HepG2 (cell line): ENCODE measurements at regions not wholly inside any gene's neighbourhood (a gene's known extent, or its start where the extent isn't known, plus 50 kb on each side); places are given as distances from the start of the nearest gene placed in this dataset.

ENCODE experiments used
- ATAC-seq: fragments of 200-7000 bp; cut with Tn5 transposase; 3 replicates; pipeline ENCODE4 v1.9.1; 2020; ENCODE audit warnings: mild to moderate bottlenecking, moderate library complexity
- BruUV-seq: library from RNA; stranded (reverse); fragments of 400-500 nt; replicated peaks from 2 replicates; lab custom pipeline; 2021; lab: Mats Ljungman, UMichigan
- CTCF ChIA-PET: fragments of 300-600 bp; formaldehyde crosslinking; extraction: SDS; loops from one replicate; lab custom pipeline; 2021; ENCODE audit warnings: low total read pairs, inconsistent platforms, low intra/inter-chr PET ratio; lab: Yijun Ruan, JAX
- POLR2A ChIA-PET: fragments of 350-600 bp; sonication (Branson Sonifier 250); formaldehyde crosslinking; loops from one replicate; lab custom pipeline; 2020; ENCODE audit warnings: antibody characterized with exemption, inconsistent platforms; lab: Yijun Ruan, JAX
- DNase-seq: peaks from one replicate; pipeline ENCODE4 v3.0.0-alpha.2; 2015; ENCODE audit warnings: low spot score
- FAIRE-seq: peaks from 3 replicates; lab custom pipeline; 2011; peaks lifted over from hg19 to GRCh38; lab: Jason Lieb, UNC
- H2AFZ ChIP-seq: one replicate; pipeline ENCODE4 v1.6.1; 2011; ENCODE audit warnings: low read length, inconsistent platforms
- H3K27ac ChIP-seq: fragments of 300-600 bp; 3 replicates; pipeline ENCODE4 v1.8.0; 2011; ENCODE audit warnings: mixed run types, mild to moderate bottlenecking, mixed read lengths, low read length, inconsistent platforms; ENCODE audit not compliant: insufficient read depth; ENCODE audit errors: extremely low read length
- H3K27me3 ChIP-seq, 2 experiments: fragments of 200-600 bp in 1 of 2; 2 replicates in 1 of 2; 3 replicates in 1 of 2; pipeline versions ENCODE4 v1.6.0 to v1.8.0; 2011; ENCODE audit warnings: low read length in 2 of 2, mild to moderate bottlenecking in 2 of 2, moderate library complexity in 2 of 2, inconsistent platforms in 1 of 2; ENCODE audit not compliant: insufficient read depth in 2 of 2, control insufficient read depth in 1 of 2
- H3K36me3 ChIP-seq, 2 experiments: fragments of 200-600 bp in 1 of 2; replicated peaks in 1 of 2; 2 replicates in 1 of 2; 3 replicates in 1 of 2; pipeline versions ENCODE4 v1.5.1 to v1.8.0; 2011; ENCODE audit warnings: low read length in 2 of 2, inconsistent platforms in 1 of 2; ENCODE audit not compliant: insufficient read depth in 2 of 2, control insufficient read depth in 1 of 2
- H3K4me1 ChIP-seq: 2 replicates; pipeline ENCODE4 v1.5.1; 2012; ENCODE audit warnings: low read length, inconsistent platforms; ENCODE audit not compliant: insufficient read depth
- H3K4me2 ChIP-seq: 2 replicates; pipeline ENCODE4 v1.6.0; 2011; ENCODE audit warnings: low read depth, low read length, inconsistent platforms
- H3K4me3 ChIP-seq, 3 experiments: fragments of 200-600 bp in 1 of 3; sonication (generic), shearing (Covaris generic) in 1 of 3; replicated peaks in 1 of 3; 2 replicates each; pipeline ENCODE4 v1.5.1; 2011 to 2016; ENCODE audit warnings: low read length in 3 of 3, inconsistent platforms in 2 of 3, low read depth in 2 of 3, mild to moderate bottlenecking in 2 of 3, control low read depth in 1 of 3, mixed read lengths in 1 of 3; ENCODE audit not compliant: insufficient read depth in 1 of 3
- H3K79me2 ChIP-seq: one replicate; pipeline ENCODE4 v1.6.1; 2011; ENCODE audit warnings: low read length, inconsistent platforms; ENCODE audit not compliant: insufficient read depth
- H3K9ac ChIP-seq: 2 replicates; pipeline ENCODE4 v1.6.0; 2011; ENCODE audit warnings: mild to moderate bottlenecking, low read depth, low read length, inconsistent platforms; ENCODE audit not compliant: insufficient read depth
- H3K9me3 ChIP-seq: 2 replicates; pipeline ENCODE4 v1.5.1; 2012; ENCODE audit warnings: mild to moderate bottlenecking, low read length
- H4K20me1 ChIP-seq: 2 replicates; pipeline ENCODE4 v1.6.0; 2011; ENCODE audit warnings: inconsistent platforms, mild to moderate bottlenecking, low read length, moderate library complexity; ENCODE audit not compliant: insufficient read depth
- ARID2 ChIP-seq: sonication (generic); formaldehyde crosslinking; IDR thresholded peaks from 2 replicates; pipeline ENCODE4 v1.8.1; 2022; ENCODE audit warnings: mild to moderate bottlenecking, missing genetic modification reagents, borderline replicate concordance
- CENPX ChIP-seq: sonication (generic); formaldehyde crosslinking; IDR thresholded peaks from 2 replicates; pipeline ENCODE4 v1.9.0; 2021; ENCODE audit warnings: mild to moderate bottlenecking, missing genetic modification reagents, moderate library complexity
- EHMT2 ChIP-seq: fragments of 200-600 bp; sonication (generic); IDR thresholded peaks from 2 replicates; pipeline ENCODE4 v1.7.0; 2017; ENCODE audit warnings: antibody characterized with exemption, low read depth, low read length, borderline replicate concordance
- EZH2 ChIP-seq: conservative IDR thresholded peaks from 2 replicates; pipeline ENCODE4 v1.6.1; 2012; ENCODE audit warnings: mild to moderate bottlenecking, low read depth, low read length, moderate library complexity
- HES4 ChIP-seq: sonication (generic); formaldehyde crosslinking; IDR thresholded peaks from 2 replicates; pipeline ENCODE4 v1.9.0; 2021; ENCODE audit warnings: mild to moderate bottlenecking, missing genetic modification reagents, borderline replicate concordance
- HNRNPLL ChIP-seq: fragments of 200-400 bp; formaldehyde crosslinking; IDR thresholded peaks from 2 replicates; pipeline ENCODE4 v1.6.1; 2017; ENCODE audit warnings: mild to moderate bottlenecking, low read depth, low read length; ENCODE audit not compliant: poor library complexity, severe bottlenecking
- KLF11 ChIP-seq: IDR thresholded peaks from 2 replicates; pipeline ENCODE4 v1.6.1; 2016; ENCODE audit warnings: missing compliant biosample characterization
- REPIN1 ChIP-seq: sonication (generic); formaldehyde crosslinking; IDR thresholded peaks from 2 replicates; pipeline ENCODE4 v1.8.0; 2022; ENCODE audit warnings: missing genetic modification reagents, low read depth, mild to moderate bottlenecking, borderline replicate concordance
- SRSF9 ChIP-seq: fragments of 200-400 bp; formaldehyde crosslinking; IDR thresholded peaks from 2 replicates; pipeline ENCODE4 v1.6.1; 2018; ENCODE audit warnings: borderline replicate concordance, mild to moderate bottlenecking, low read depth, low read length; ENCODE audit not compliant: insufficient read depth, poor library complexity, severe bottlenecking
- ZBTB42 ChIP-seq: sonication (generic); formaldehyde crosslinking; IDR thresholded peaks from 2 replicates; pipeline ENCODE4 v1.5.0; 2020; ENCODE audit warnings: mild to moderate bottlenecking, missing genetic modification reagents
- ZBTB44 ChIP-seq: sonication (generic); formaldehyde crosslinking; IDR thresholded peaks from 2 replicates; pipeline ENCODE4 v1.4.0; 2020; ENCODE audit warnings: missing genetic modification reagents
- ZBTB7A ChIP-seq: sonication (generic); formaldehyde crosslinking; IDR thresholded peaks from 2 replicates; pipeline ENCODE4 v1.8.0; 2022; ENCODE audit warnings: mild to moderate bottlenecking, missing genetic modification reagents
- ZFAT ChIP-seq: sonication (generic); formaldehyde crosslinking; conservative IDR thresholded peaks from 2 replicates; pipeline ENCODE4 v1.8.1; 2023; ENCODE audit warnings: missing genetic modification reagents, inconsistent platforms
- ZNF326 ChIP-seq: sonication (generic); formaldehyde crosslinking; IDR thresholded peaks from 2 replicates; pipeline ENCODE4 v1.4.0; 2020; ENCODE audit warnings: missing genetic modification reagents, borderline replicate concordance
- ZNF550 ChIP-seq: sonication (generic); formaldehyde crosslinking; IDR thresholded peaks from 2 replicates; pipeline ENCODE4 v1.4.0; 2020; ENCODE audit warnings: mild to moderate bottlenecking, missing genetic modification reagents, borderline replicate concordance
- ZNF770 ChIP-seq: sonication (generic); formaldehyde crosslinking; IDR thresholded peaks from 2 replicates; pipeline ENCODE4 v1.5.0; 2020; ENCODE audit warnings: mild to moderate bottlenecking, missing genetic modification reagents
- ZNF773 ChIP-seq: sonication (generic); formaldehyde crosslinking; IDR thresholded peaks from 2 replicates; pipeline ENCODE4 v1.4.0; 2020; ENCODE audit warnings: missing genetic modification reagents, borderline replicate concordance
- ZNF777 ChIP-seq: sonication (generic); formaldehyde crosslinking; IDR thresholded peaks from 2 replicates; pipeline ENCODE4 v1.4.0; 2020; ENCODE audit warnings: missing genetic modification reagents
- WGBS: methylation state at CpG from one replicate; pipeline ENCODE4 v1.1.6; 2017; ENCODE audit warnings: low lambda C conversion rate; 5-methylcytosine and 5-hydroxymethylcytosine counted together
- in situ Hi-C: cut with HindIII; loops from 2 replicates; pipeline ENCODE4 v1.10.0; 2017; ENCODE audit warnings: low pct_unique_long_range_greater_than_20kb; ENCODE audit not compliant: extremely low pct_ligation_motif_present
- intact Hi-C: fragments of 100-400 bp; cut with micrococcal nuclease; formaldehyde crosslinking; loops from one replicate; pipeline ENCODE4 v1.10.0; 2022; ENCODE audit not compliant: unreplicated experiment
- TF ChIP-seq, protein P1 (sequence below): sonication (generic); IDR thresholded peaks from 2 replicates; pipeline ENCODE4 v1.6.1; 2016; ENCODE audit warnings: low read depth, borderline replicate concordance

DNA sequence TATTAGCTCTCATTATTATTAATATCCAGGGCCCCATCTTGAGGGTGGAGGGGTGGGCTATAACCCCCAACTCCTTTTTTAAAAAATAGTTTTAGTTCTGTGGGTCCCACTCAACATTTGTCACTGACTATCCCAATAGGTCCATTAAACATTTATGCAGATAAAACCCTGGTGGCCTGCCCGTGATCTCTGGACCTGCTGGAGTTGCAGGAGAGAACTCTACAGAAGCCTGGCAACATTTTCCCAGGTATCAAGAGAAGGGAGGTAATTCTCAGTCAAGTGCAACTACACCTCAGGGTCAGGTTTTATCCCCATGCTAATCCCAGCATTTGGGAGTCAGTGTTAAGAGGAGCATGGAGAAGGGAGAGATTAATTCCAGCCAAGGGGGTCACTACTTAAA is 264.4 kb upstream of the PROK2 start (continued):
- TF ChIP-seq ZNF770 (CRISPR knock-in tag) (no peak), ZBTB7A (CRISPR knock-in tag) (no peak), HES4 (no peak)
- TF ChIP-seq, protein P1, sequence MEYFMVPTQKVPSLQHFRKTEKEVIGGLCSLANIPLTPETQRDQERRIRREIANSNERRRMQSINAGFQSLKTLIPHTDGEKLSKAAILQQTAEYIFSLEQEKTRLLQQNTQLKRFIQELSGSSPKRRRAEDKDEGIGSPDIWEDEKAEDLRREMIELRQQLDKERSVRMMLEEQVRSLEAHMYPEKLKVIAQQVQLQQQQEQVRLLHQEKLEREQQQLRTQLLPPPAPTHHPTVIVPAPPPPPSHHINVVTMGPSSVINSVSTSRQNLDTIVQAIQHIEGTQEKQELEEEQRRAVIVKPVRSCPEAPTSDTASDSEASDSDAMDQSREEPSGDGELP, result no peak

- Histone ChIP-seq H3K36me3 (no peaks in the 10 kb centered on the region), H3K4me3 (no peak overlapping the region), H2AFZ (no peak overlapping the region), H3K27ac (no peak overlapping the region), H3K4me1 (no peaks in the 10 kb centered on the region), H3K79me2 (no peaks in the 10 kb centered on the region), H3K27me3 (no peaks in the 10 kb centered on the region), H3K4me2 (no peak overlapping the region), H4K20me1 (no peaks in the 10 kb centered on the region), H3K9me3 (no peaks in the 10 kb centered on the region), H3K9ac (no peak overlapping the region)
- POLR2A ChIA-PET, result no interaction called here
- intact Hi-C loops, result no loop called here
- in situ Hi-C loops, result no loop called here
- no peak for FAIRE-seq
- whole genome bisulfite sequencing, result 45% methylated on average over 5 of the region's 5 CpGs
- ATAC-seq, result no peak
- BruUV-seq, result no TSS peak
- CTCF ChIA-PET, result no interaction called here
- DNase-seq, result no peak
- TF ChIP-seq KLF11 (no peak), HNRNPLL (no peak), SRSF9 (no peak), EHMT2 (no peak), ZBTB44 (no peak), ZFAT (CRISPR knock-in tag) (no peak), ZBTB42 (CRISPR knock-in tag) (no peak), ZNF326 (CRISPR knock-in tag) (no peak), ZNF777 (CRISPR knock-in tag) (no peak), REPIN1 (CRISPR knock-in tag) (no peak), CENPX (CRISPR knock-in tag) (no peak), ARID2 (CRISPR knock-in tag) (no peak), ZNF773 (CRISPR knock-in tag) (no peak), ZNF550 (CRISPR knock-in tag) (no peak), EZH2 (no peak)
Measured at GRCh38 chr3:72048873-72049272, 263.9 kb upstream of the PROK2 start.
